ENCODE measurements at regions not wholly inside any gene's neighbourhood (a gene's known extent, or its start where the extent isn't known, plus 50 kb on each side); places are given as distances from the start of the nearest gene placed in this dataset.
"Not testable (repeated sequence)": the region's sequence is repeated elsewhere in the genome, so short reads cannot be mapped to it uniquely, and the experiment has no call there.

DNA sequence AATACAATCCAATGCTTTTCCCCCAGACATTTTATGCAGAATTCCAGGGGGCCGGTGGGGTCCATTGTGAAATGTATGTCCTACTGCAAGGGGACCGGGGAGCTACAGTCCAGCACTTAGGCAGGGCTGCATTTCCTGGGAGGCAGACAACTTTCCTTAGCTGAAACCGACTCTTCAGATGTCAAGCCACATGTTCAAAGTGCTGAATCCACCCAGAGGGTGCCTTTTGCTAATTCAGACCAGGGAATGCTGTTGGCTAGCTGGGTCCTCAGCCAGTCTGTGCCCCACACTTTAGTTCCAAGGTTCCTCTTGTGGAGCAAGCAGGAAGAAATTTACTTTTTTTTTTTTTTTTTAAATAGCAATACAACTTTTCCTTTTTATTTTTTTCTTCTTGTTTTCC lies 219.5 kb upstream of the LRTM1 start:
- DNase-seq: no peak

DNA sequence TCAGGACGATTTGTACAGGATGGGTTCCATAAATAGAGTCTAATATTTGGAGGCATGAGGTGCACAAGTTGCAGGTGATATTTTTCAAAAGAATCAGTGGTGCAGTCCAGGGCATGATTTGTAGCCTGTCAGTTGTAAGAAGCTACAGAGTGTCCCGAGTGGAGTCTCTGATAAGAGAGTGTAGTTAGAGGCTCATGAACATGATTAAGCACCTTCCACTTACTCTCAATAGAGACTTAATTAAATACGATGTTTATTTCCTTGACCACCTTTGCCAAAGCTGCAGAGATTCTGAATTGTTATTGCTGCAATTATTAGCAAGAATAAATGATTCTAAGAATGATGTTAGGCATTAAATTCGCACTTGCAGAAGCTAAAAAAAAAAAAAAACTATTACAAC lies 218.4 kb upstream of the LRTM1 start:
- DNase-seq: no peak

DNA sequence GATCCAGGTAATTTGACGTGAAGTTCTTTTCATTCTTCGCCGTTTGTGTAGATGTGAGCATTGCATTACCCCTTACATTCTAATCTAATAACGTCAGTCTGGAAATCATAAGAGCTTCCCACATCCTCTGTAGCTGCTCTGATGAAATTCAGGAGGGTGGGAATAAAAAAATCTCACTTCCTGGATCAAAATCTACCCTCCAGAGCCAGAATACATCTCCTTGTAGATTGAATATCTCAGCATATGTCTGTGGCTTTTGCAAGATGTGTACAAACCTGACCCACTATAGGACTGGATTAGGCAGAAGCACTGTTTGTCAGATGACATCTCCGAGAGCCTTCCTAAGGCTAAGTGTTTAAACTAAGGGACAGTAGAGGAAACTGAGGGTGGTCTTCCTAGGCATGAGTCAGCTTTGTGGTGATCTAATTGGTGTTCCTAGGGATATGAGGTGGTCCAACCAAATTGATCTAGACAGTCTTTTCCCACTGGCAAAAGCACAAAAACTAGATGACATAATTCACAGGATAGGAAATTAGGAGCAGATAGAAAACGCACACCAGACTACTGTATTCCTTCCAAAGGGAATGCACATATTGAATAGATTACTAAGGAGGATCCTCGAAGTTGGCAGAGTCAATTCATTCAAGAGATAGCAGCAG lies 216.3 kb upstream of the LRTM1 start:
- DNase-seq: no peak

DNA sequence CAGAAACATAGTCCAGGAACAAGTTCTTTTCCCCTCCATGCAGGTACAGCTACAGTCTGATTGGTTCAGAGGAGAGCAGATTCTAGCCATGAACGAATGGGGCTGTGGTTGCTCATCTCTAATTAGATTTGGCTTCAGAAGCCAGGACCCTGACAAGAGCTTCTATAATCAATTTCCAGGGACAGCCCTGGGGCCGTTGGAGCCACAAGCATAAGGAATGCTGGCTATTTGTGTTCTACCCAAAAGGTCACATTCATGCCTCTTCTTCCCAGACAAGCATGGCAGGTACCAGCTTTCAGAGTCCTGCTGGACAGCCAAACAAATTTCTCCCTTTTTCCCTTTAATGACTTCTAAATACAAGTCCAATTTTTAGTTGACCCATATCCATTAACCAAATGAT lies 215.5 kb upstream of the LRTM1 start:
- no peak for DNase-seq

DNA sequence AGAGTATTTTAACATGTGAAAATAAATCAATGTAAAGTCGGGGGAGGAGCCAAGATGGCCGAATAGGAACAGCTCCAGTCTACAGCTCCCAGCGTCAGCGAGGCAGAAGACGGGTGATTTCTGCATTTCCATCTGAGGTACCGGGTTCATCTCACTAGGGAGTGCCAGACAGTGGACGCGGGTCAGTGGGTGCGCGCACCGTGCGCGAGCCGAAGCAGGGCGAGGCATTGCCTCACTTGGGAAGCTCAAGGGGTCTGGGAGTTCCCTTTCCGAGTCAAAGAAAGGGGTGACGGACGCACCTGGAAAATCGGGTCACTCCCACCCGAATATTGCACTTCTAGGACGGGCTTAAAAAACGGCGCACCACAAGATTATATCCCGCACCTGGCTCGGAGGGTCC lies 208.4 kb upstream of the LRTM1 start:
- not testable (repeated sequence) for DNase-seq

DNA sequence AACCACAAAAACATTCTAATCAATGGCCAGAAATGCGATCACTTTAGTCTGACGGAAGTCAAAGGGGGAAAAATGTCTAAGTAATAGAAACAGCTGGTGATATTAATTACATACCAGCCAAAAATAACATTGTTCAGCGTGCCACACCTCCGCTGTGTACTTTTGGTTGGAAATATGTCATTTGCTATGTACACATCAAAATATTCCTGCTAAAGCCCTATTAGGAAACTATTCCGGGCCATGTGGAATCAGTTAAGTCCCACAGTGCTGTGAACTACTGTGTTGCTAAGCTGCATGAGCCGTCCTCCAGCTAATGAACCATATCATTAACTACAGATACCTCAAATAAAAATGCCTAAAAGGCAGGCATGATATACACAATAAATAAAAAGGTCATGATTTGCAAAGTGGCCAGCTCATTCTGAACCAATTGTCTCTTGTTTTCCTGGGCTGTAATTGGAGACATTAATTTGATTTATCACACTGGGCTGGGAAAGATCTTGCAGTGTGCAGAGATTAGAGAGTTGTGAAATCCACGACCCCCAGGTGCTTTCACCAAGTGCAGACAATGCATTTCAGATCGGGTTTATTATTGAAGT lies 200.5 kb upstream of the LRTM1 start:
- no peak for DNase-seq

DNA sequence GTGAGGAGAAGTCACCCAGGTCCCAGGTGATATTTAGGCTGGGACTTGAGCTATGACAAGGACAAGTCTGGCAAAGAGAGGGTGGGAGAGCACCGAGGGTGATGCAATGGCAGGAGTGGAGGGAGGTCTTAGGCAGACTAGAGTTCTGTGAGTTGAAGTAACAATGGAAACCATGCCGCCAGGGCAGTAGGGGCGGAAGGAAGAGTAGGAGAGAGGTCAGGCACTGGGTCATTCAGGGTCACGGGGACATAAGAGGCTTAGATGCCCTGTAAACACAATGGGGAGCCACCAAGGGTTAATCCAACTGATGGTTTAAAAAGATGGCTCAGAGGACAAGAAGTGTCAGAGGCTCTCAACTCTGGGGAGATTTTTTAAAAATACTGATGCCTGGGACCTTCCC lies 199.7 kb upstream of the LRTM1 start:
- DNase-seq: no peak

DNA sequence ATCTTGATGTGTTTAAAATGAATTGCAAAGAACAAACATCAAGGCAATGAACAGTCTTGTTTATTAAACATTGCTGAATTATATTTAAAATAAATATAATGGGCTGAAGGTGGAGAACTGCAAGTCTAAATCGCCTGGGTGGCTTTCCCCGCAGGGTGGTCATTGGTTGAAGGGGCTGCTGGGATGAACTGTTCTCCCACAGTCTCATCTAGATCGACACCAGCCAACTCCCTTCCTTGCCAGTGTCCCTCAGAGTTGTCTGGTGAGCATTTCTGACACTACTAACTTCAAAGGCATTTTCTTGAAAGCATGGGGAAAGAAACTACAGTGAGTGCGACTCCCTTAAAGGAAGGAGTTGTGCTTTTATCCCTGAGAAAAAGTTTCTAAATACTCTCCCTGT lies 196.5 kb upstream of the LRTM1 start:
- DNase-seq: no peak

Measured in suppressor macrophage treated with lipopolysaccharide for 4 hours (primary cell).